ENCODE measurements at regions not wholly inside any gene's neighbourhood (a gene's known extent, or its start where the extent isn't known, plus 50 kb on each side); places are given as distances from the start of the nearest gene placed in this dataset.
A peak's percentile ranks its signal among the peaks of the same experiment; 100 is the strongest.

DNA sequence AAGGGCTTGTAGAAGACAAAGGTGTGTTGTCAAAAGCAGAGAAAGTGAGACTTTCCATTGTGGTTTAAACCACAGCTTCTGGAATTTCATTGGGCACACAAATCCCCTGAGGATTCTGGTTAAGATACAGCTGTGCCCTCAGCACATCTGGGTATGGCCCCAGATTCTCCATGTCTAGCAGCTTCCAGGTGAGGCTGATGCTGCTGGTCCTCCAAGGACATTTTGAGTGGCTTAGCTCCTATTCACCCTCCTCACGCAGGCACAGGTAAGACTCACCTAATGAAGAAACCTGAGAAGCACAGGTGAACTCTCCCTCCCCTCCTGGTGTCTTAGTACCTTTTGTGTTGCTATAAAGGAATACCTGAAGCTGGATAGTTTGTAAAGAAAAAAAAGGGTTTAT is 88.9 kb upstream of the IGLL5 start:
- TF ChIP-seq, protein P1, sequence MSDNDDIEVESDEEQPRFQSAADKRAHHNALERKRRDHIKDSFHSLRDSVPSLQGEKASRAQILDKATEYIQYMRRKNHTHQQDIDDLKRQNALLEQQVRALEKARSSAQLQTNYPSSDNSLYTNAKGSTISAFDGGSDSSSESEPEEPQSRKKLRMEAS (IDR thresholded peaks at IDR 0.05; ENCODE audit: low read depth, low read length): no peak
- no peak for TF ChIP-seq CTCF (IDR thresholded peaks at IDR 0.05; ENCODE audit: low read depth, low read length)
- TF ChIP-seq MYC (IDR thresholded peaks at IDR 0.05; ENCODE audit: low read depth, low read length): no peak
- no peak for TF ChIP-seq POLR2A (IDR thresholded peaks at IDR 0.05; ENCODE audit: extremely low read depth, insufficient read length)
- no peak for DNase-seq (ENCODE audit: low read depth)
- H3K4me3 ChIP-seq (ENCODE audit: low read depth, low read length): no peak overlapping the region

DNA sequence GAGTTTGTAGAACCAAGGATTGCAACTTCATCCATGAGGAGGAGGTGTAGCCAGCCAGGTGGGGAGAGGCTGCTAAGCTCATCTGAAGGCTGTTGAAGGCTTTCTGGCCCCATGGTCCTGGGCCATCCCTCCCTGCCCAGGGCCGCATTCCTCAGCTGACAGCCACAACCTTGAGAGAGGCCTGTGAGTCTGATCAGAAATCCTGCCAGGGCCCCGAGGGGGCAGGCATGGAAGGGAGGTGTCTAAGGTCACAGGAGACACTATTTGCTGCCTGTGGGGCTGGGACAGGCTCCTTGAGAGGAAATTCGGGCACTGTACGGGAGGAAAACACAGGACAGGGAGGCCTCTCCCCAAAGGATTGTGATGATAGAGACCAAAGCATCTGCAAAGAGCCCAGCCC is 88.1 kb upstream of the IGLL5 start:
- no peak for TF ChIP-seq CTCF (IDR thresholded peaks at IDR 0.05; ENCODE audit: low read depth, low read length)
- TF ChIP-seq, protein P1 (IDR thresholded peaks at IDR 0.05; ENCODE audit: low read depth, low read length): no peak
- no peak for TF ChIP-seq POLR2A (IDR thresholded peaks at IDR 0.05; ENCODE audit: extremely low read depth, insufficient read length)
- TF ChIP-seq MYC (IDR thresholded peaks at IDR 0.05; ENCODE audit: low read depth, low read length): no peak
- no peak for DNase-seq (ENCODE audit: low read depth)
- H3K4me3 ChIP-seq (ENCODE audit: low read depth, low read length): no peak overlapping the region

GRCh38 chr22:22800716-22801115 is 86.9 kb upstream of the IGLL5 start:
- TF ChIP-seq MYC (IDR thresholded peaks at IDR 0.05; ENCODE audit: low read depth, low read length) (no peak), POLR2A (IDR thresholded peaks at IDR 0.05; ENCODE audit: extremely low read depth, insufficient read length) (no peak), CTCF (IDR thresholded peaks at IDR 0.05; ENCODE audit: low read depth, low read length) (no peak)
- TF ChIP-seq, protein P1 (IDR thresholded peaks at IDR 0.05; ENCODE audit: low read depth, low read length): no peak
- no peak overlapping the region for H3K4me3 ChIP-seq (ENCODE audit: low read depth, low read length)
- no peak for DNase-seq (ENCODE audit: low read depth)

DNA sequence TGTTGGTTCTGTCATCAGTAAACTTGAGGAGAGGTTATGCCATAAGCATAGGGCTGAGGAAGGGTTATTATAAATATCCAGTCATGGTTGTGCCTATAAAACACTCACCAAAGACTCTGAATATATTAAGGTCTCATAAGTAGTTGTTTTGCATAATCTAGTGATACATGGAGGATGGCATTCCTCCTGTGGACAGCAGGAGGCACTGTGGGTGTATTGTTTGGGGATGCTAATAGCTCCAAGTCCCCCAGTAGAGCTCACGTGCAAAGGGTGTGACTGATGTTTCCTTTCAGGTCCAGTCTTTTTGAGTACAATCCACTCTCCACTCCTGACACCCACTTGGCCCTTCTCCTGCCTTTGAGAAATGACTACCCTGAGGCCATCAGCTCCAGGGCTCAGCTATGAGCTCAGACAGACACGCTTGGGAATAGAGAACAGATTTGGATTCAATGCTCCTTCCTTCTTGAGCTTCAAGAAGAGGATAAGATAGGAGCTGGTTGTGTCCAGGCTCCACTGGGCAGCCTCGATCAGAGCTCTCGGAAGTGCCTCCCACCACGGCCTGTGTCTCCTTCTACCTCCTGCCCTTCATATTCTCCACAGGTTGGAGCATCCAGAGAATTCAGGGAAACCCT is 85.2 kb upstream of the IGLL5 start:
- DNase-seq (ENCODE audit: low read depth): peak; percentile 60
- no peak overlapping the region for H3K4me3 ChIP-seq (ENCODE audit: low read depth, low read length)
- TF ChIP-seq CTCF (IDR thresholded peaks at IDR 0.05; ENCODE audit: low read depth, low read length) (peak; percentile 71), MYC (IDR thresholded peaks at IDR 0.05; ENCODE audit: low read depth, low read length) (no peak)
- TF ChIP-seq, protein P1 (IDR thresholded peaks at IDR 0.05; ENCODE audit: low read depth, low read length): no peak

DNA sequence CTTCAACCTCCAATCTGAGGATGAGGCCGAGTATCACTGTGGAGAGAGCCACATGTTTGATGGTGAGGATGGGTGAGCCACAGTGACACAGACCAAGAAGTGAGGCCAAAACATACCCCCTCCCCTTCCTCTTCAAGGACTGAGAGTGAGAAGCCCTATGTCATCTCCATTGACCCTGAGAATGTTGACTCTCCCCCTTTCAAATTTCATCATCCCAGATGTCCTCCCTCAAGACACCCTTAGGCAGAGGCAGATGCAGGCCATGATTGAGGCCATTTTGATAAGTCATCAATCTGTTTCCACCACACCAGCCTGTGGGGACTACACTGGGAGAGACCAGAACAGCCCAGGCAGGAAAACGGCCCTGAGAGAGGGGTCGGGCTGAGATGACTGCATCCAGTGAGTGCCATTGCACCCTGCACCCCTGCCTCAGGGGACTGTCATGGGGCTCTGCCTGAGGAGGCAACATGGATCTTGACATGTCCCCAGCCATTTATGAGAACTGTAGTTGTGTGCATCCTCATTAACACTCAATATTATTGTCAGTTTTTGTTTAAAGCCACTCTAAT is 84.2 kb upstream of the IGLL5 start:
- no peak for DNase-seq (ENCODE audit: low read depth)
- H3K4me3 ChIP-seq (ENCODE audit: low read depth, low read length): no peak overlapping the region
- no peak for TF ChIP-seq MYC (IDR thresholded peaks at IDR 0.05; ENCODE audit: low read depth, low read length)
- TF ChIP-seq CTCF (IDR thresholded peaks at IDR 0.05; ENCODE audit: low read depth, low read length): no peak
- no peak for TF ChIP-seq POLR2A (IDR thresholded peaks at IDR 0.05; ENCODE audit: extremely low read depth, insufficient read length)
- TF ChIP-seq, protein P1 (IDR thresholded peaks at IDR 0.05; ENCODE audit: low read depth, low read length): no peak
